GM21423 (cell line): ENCODE measurements at regions not wholly inside any gene's neighbourhood (a gene's known extent, or its start where the extent isn't known, plus 50 kb on each side); places are given as distances from the start of the nearest gene placed in this dataset.

Experiments
- ATAC-seq: cut with Tn5 transposase; IDR thresholded peaks from one replicate; pipeline ENCODE4 v1.9.1; 2021; ENCODE audit warnings: mild to moderate bottlenecking, moderate library complexity; ENCODE audit not compliant: unreplicated experiment

DNA sequence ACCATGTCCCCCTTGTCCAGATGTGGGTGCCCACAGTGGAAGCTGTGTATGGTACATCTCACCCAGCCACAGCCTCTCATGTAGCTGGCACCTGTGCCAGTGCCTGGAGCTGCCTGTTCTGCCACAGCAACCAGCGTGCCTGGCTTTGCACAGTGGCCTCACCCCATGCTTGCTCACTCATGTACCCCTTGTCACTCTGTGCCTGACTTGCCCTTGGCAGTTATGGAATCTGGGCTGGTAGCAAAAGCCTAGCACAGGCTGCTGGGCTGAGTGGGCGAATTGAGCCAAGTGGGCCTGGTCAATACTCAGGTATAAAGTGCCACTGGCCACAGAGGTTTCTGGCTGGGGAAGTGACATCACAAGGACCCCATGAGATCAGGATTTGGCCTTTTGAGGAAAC lies 264.2 kb downstream of the INSC start:
- ATAC-seq, result no peak

DNA sequence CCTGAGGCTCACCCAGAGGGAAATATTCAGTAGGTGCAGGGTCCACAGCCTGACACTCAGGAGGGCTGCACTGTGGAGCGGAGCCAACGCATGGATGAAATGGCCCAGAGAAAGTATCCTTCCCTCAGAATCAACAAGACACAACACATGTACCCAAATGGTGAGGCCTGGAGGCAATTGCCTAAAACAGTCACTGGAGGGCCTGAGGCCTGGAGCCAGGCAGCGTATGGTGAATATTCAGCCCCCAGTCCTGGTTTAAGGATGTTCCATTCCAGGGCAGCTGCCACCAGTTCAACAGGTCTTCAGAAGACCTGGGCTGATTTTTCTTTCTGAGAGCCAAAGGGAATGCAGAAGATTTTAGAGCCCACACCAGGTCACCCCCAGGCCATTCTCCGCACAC lies 264.8 kb downstream of the INSC start:
- no peak for ATAC-seq

DNA sequence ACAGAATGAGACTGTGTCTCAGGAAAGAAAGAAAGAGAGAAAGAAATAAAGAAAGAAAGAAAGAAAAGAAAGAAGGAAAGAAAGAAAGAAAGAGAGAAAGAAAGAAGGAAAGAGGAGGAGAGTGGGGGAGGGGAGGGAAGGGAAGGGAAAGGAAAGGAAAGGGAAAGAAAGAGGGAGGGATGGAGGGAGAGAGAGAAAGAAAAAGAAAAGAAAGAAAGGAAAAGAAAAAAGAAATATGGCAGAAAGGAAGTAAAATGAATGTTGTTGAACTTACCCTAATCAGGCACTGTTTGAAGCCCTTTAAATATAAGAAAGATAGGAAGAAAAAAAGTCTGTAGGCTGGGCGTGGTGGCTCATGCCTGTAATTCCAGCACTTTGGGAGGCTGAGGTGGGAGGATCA lies 276.1 kb downstream of the INSC start:
- ATAC-seq, result no peak

DNA sequence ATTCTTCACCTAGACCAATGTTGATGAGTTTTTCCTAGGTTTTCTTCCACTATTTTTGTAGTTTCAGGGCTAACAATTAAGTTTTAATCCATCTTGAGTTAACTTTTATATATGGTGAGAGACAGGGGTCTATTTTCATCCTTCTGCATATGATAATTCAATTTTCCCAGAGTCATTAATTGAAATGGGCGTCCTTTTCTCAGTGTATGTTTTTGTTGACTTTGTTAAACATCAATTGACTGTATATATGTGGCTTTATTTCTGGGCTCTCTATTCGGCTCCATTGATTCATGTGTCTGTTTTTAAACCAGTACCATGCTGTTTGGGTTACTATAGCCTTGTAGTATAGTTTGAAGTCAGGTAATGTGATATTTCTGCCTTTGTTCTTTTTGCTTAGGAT lies 282.1 kb downstream of the INSC start:
- no peak for ATAC-seq

DNA sequence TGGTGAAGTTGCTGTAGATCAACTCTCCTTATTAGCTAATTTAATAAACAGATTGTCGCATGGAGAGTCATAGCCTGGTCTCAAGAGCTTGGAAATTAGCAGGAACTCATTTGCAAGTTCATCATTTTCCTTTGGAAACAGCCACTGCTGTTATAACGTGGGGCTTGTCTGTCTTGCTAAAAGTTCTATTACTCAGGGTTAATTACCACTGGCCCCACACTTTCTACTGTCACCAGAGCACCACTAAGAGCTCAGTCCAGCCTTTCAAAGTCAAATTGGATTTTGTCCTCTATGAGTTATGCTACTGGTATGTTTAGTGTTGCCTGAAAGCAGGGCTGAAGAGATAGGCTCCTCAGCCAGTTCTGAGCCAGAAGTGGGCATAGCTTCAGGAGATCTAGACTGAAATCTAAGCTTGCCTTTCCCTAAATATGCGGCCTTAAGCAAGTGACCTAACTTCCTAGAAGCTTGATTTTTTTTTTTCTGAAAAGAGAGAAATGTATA lies 292.2 kb downstream of the INSC start:
- no peak for ATAC-seq

DNA sequence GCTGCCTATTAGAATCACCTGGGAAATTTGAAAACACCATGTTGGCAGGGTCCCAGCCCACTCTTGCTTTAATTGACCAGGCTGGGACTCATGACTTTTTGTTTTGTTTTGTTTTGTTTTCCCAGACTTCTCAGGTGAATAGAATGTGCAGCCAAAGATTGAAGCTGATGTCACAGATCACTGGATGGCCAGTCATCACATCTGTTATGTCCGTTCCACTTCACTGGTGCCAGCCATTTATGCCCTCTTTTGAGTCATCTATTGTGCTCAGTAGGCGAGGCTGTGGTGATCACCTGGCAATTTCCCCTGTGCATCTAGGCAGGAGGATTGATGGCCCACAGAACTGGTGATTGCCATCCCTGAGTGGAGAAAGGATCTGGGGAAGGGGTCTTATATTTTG lies 297.3 kb downstream of the INSC start:
- no peak for ATAC-seq

DNA sequence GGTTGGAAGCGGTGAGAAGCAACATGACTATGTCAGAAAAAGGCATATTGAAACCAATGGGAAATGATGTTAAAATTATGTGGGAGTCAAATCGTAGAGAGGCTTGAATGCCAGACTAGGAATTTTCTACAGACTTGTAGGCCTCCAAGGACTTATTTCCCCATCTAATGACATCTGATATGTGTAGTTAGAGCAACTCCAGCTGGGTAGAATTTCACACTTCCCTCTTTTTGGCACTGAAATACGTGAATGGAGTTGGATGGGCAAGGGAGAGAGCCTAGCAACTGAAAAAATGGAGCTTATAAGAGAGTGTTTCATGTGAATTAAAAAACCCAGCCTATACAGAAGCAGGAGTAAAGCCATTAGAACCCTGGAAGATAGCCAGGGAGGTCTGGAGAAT lies 304.2 kb downstream of the INSC start:
- no peak for ATAC-seq

DNA sequence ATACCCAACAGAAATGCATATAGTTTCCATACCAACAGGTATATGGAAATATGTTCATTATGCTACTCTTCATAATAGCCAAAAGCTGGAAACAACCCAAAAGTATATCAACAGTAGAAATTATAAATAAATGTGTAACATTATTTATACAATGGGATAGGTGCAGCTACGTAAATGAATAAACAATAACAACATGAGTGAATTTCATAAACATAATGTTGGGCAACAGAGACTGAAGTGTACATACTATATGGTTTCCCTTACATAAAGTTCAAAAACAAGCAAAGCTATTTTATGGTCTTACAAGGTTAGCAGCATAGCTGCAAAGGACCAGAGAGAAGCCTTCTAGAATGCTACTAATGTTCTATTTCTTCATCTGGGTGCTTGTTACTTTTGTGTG lies 305.0 kb downstream of the INSC start:
- ATAC-seq, result no peak

DNA sequence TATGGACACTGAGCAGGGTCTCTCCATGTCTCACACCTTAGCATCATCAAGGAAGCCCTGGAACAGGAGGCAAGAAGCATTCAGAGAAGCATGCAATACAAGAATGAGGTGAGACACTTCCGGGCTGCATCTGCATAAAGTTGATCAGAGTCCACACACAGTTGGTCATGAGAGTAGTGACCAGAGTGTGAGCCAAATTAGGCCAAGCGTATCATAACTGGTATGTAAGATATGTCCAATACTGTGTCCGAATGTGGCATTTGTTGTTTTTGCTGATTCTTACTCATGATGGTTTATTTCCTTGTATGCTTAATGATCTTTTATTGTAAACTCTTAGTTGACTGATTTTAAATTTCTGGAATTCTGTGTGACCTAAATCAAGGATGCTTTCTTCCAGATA lies 315.7 kb downstream of the INSC start:
- no peak for ATAC-seq

DNA sequence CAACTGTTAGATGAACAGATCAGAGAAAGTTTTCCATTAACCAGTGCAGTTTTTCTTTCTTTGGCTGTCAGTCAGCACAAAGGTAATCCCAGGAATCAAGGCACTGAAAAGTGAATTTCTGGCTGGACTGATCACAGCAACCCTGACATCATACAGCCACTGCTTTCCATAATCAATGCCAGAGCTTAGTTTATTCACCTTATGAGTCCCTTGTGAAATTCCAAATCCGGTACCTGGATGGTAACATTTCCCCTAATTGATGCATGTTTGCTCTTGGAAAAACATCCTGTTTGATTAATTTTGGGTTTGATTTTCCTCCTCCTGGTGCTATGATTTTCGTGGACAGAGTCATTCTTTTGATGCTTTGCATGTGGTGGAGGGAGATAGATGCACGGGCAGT lies 319.8 kb downstream of the INSC start:
- ATAC-seq, result no peak

DNA sequence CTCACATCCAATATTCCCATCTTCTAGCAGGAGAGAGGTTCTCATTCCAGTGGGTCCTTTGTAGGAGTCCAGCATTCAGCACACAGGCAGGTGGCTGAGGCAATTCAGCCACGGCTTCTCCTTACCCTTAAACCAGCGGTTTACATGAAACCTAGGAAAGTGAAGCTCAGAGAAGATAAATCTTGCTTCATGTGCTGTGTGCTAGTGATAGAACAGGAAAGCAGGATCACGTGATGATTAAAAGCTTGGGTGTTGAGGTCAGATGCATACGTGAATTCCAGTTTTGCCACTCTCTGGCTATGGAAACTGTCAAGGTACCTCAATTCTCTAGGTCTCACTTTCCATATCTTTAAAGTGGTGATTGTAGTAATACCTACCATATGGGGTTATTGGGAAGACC lies 331.6 kb downstream of the INSC start:
- no peak for ATAC-seq

DNA sequence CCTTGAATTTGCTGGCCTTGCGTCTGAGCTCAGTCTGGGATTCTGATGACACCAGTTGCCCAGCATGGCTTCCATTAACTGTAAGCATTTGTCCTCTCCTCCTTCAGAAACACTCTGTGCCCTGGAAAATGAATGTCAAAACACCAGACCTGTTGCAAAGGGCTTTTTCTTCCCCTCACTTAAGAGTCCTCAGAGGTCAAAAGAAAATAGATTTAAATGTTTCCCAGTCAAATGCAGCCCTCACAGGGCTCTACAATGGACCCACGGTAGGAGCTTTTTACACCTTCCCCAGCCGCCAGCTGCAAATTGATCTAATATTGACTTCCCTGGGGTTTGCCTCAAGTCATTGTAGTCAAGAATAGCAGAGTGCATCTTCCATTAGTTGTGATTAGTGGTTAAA lies 332.2 kb downstream of the INSC start:
- ATAC-seq, result no peak

DNA sequence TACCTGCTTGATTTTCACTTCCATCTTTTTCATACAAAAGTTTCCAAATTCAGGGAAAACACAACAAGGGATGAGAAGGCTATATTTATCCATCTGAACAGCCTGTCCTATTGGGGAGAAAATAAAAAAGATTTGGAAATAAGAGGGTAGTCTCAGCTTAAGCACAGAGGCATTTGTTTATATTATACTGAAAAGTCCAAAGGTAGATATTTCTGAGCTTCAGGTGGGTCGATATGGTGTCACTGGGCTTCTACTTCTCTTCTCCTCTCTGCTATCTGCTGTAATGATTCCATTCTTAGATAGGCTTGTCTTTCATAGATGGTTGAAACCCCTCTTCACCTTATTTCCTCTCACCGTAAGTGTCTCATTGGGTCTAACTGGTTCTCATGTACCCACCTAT lies 337.0 kb downstream of the INSC start:
- no peak for ATAC-seq

DNA sequence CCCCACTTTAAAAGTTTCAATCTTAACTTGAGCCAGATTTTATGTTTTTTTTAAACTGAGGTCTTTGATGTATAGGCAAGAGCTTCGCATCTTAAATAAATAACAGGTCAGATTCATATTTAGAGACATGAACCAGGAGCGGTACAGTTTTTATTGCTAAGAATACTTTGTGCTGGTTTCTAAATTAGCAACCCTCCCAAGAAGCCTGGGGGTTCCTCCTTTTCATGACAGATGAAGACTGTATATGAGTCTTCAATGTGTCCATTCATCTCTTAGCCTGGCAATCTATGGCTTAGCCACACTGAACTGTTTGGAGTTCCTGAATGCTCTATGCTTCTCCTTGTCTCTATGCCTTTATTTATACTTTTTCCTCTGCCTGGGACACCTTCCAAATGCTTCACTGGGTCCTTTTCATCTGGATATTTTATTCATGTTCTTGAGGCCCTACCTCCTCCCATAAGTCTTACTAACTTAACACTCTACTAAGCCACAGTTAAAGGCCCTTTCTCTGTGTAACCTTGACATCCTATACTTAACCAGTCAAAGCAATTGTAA lies 338.6 kb downstream of the INSC start:
- ATAC-seq, result no peak

DNA sequence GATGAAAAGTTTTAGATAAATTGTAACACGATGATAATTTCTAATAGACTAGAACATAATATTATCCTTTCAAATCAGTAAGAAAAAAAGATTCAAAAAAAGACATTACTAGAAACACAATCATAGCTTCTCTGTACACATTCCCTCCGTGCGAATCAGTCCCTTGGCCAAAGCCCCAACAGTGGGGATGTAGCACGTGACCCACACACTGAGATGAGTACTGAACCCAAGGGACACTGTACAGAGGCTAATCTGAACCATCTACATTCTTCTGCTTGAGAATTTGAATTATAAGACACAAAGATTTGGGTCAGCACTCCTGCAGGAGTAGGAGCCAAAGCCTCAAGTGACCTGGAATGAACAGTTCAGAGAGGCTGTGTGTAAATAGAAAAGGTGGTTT lies 353.7 kb downstream of the INSC start:
- no peak for ATAC-seq

DNA sequence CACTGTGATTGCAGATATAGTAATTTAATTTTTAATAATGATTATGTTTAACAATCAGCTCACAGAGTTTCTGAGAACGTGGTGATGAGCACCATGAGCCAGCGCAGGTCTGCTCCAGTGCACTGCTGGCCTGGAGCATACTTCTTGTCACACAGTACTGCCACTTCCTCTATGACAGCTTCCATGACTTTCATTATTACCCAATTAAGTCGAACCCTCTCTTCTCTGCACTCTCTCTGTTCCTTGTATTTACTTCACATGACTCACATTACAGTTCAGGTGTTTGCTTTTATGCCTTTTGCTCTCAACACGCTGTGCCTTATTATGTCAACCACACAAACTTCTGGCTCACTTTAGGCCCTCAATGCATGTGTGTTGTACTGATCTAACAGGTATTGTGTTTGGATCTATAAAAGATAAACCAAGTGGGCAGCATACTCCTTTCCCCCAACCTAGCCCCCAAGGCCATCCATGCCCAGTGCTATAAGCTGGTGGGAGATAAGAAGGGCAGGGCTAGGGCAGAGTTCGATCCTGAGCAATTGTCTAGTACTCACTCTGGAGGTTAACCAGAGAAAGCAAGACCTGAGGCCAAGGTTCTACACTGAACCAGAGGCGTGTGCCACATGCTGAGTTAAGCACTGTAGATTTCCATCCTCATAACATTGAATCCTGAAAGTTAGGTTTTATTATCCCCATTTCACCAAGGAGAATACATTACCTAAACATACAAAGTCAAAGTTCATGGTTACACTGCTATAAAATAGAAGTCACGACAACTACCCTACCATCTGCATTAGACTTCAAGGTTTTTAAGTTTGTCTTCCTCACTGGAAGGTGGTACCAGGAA lies 356.5 kb downstream of the INSC start:
- no peak for ATAC-seq

DNA sequence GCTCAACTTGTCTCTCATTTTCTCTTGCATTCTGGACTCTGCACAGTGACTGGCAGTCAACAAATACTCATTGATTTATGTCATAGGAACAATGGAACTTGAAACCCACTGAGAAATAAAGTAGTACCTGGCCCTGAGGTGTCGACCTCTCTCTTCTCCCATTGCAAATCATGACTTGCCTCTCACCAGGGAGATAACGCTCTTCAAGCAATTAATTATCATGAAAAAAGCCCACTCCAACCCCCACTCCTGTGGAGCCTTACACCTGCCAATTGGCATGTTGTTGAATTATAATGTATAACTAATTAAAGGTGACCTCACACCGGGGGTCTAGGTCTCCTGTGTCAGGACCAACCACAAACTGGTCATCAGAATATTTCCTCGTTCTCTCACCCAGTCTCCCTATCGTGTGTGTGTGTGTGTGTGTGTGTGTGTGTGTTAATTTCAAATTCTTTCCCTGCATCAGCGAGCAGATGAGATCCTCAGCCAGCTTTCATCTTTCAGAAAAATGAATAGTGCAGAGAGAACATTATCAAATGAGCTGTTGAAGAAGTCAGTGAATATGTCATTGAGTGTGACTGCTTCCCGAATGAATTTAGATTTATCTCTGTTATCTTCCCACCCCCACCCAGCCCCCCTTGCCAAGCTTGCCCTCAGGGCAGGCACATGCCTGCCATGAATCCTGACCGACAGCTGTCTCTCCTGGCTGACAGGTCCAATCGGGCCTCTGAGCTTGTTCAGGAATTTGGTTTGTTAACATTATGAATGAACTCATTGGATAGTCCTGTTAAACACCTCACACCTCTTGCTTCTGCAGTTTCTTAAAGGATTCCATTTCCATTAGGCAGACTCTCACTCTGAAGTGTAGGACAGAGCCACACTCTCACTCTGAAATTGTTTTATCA lies 357.4 kb downstream of the INSC start:
- ATAC-seq, result no peak

DNA sequence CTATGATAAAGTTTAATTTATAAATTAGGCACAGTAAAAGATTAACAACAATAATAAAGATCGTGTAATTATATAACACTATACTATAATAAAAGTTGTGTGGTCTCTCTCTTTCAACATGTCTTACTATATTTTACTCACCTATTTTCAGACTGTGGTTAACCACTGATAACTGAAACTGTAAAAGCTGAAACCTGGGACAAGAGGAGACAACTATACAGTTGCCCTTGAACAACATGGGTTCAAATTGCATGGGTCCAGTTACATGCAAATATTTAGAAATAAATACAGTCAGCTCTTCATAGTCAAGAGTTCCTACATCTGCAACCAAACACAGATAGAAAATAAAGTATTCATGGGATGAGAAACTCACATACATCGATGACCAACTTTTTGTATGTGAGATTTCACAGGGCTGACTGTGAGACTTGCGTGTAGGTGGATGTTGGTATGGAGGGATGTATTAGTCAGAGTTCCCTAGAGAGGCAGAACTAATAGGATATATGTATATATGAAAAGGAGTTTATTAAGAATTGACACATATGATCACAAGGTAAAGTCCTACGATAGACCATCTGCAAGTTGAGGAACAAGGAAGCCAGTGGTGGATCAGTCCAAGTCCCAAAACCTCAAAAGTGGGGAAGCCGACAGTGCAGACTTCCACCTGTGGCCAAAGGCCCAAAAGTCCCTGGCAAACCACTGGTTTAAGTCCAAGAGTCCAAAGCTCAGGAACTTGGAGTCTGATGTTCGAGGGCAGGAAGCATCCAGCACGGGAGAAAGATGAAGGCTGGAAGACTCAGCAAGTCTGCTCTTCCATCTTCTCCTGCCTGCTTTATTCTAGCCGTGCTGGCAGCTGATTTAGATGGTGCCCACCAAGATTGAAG lies 359.5 kb downstream of the INSC start:
- peak; percentile 63 for ATAC-seq

DNA sequence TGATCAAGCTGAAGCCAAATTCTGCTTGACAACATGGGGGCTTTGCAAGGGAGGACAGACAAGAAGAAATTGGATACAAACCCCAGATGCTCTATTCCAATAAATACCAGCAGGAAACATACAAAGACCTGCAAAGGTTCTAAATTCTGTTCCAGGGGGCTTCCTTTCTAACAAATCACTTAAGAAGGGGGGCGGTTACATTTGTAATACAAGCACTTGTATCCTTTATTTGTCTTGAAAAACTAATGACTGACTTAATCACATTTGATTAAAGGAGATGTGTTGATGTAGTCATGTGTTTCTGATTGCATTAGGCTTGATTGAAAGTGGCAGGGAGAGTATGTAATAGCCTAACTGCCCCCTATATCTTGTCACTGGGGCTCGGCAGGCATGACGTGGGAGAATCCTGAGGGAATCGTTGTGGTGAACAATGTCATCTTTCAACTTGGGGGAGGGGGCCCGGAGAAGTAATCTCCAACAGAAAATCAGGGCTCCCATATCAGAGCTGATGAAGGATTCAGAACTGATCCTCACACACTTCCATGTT lies 361.7 kb downstream of the INSC start:
- ATAC-seq, result no peak

DNA sequence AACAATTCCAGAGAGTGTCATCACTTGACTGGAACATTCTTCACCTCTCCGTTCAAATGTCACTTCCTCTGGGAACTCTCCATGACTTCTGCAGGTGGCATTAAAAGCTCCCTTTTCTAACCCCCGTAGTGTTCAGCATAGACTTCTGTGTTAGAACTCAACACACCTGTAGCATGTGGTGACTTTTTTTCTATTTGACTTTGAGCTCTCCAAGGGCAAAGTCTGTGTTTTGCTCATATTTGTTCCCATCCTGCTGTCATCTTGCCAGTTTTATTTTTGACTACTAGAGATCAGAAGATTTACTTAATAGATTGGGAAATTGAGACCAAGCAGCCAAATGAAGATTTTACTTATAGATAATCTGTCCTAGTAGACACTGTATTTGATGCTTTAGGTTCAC lies 367.1 kb downstream of the INSC start:
- no peak for ATAC-seq
